ENCODE measurements at regions not wholly inside any gene's neighbourhood (a gene's known extent, or its start where the extent isn't known, plus 50 kb on each side); places are given as distances from the start of the nearest gene placed in this dataset.
"Not testable (repeated sequence)": the region's sequence is repeated elsewhere in the genome, so short reads cannot be mapped to it uniquely, and the experiment has no call there.

DNA sequence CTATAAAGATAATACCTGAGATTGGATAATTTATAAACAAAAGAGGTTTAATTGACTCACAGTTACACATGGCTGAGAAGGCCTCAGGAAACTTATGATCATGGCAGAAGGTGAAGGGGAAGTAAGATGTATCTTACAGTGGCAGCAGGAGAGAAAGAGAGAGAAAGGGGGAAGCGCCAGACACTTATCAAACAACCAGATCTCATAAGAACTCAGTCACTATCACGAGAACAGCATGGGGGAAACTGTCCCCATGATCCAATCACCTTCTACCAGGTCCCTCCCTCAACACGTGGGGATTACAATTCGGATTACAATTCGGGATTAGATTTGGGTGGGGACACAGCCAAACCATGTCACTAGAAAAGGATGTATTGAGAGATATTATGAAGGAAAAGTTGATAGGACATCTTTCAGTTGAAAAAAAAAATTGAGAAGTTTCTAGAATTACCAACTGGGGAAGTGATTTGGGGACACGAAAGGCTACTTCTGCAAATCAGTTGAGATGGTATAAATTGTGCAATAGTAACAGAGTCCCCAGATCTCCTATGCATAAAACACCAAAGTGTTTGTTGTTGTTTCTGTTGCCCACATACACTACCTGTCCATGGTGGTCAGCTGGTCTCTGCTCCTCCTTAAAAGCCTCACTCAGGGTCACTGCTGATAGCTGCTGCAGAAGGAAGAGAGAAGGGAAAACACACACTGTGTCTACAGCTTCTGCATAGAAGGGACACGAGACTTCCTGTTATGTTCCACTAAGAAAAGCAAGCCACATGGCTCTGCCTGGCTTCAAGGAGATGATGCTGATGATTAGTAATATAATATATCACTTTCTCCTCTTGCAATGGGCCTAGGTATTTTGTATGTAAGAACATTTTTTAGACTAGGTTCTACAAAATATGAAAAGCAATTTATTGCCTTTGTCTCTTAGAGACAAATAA lies 465.5 kb downstream of the PDZRN4 start:
- no peak for DNase-seq

DNA sequence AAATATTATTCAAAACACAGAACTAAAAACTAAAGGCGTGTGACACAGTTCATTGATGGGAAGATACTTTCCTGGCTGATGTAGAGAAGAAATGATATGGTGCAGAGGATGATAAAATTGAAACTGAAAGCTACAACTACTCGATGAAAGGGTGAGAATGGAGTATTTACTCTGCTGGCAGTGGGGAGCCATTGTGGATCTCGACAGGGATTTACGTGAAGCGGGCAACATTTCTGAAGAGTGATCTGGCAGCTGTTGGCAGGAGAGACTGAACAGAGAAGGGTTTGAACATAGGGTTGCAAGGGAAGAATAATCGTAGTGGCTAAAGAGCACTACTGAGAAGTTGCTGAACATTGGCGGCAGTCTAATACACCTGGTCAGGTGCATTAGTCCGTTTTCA lies 464.9 kb downstream of the PDZRN4 start:
- DNase-seq = no peak

DNA sequence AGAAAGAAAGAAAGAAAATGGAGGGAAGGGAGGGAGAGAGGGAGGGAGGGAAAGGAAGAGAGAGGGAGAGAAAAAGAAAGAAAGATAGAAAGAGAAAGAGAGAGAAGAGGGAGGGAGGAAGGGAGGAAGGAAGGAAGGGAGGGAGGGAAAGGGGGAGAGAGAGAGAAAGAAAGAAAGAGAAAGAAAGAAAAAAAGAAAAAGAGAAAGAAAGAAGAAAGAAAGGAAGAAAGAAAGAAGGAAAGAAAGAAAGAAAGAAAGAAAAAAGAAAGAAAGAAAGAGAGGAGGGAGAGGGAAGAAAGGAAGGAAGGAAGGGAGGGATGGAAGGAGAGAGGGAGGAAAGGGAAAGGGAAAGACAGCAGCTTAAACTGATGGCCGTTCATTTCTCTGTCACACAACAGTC lies 457.5 kb downstream of the PDZRN4 start:
- DNase-seq = no peak

GRCh38 chr12:41642808-41643207 lies 454.7 kb downstream of the PDZRN4 start:
- DNase-seq = not testable (repeated sequence)

- no peak for DNase-seq
Observed at GRCh38 chr12:41636653-41637052, 448.5 kb downstream of the PDZRN4 start.

DNA sequence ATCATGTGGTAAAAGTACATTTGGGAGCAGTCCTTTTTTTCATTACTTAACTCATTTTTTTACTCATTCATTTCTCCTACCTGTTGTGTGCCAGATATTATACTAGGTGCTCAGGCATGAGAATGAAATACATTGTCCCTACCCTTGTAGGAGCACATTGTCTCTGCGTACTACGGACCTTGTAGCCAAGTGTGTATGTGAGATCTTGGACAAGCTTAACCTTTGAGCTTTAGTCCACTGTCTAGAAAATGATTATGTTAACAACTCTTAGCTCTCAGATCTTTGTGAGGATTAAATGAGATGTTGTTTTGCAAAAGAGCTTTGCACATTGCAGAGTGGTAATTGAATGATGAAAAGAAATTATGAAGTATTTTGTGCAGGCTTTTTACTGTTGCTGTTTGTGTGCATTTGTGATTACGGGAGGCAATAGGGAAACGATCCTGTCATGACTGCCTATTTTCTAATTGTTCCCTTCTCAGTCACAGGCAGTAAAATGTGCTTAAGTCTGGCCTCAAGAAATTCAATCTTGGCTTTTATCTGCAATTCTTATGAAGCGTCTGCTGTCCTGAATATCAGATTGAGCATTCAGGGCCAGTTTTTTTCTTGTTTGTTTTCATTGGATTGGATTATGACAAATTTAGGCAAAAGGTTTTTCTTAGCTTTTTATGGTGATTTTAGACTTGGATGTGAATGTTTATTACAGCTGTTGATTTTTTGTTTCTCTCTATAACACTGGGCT lies 447.7 kb downstream of the PDZRN4 start:
- no peak for DNase-seq

GRCh38 chr12:41634091-41634490 lies 446.0 kb downstream of the PDZRN4 start:
- no peak for DNase-seq

GRCh38 chr12:41629611-41630010 lies 441.5 kb downstream of the PDZRN4 start:
- no peak for DNase-seq

DNA sequence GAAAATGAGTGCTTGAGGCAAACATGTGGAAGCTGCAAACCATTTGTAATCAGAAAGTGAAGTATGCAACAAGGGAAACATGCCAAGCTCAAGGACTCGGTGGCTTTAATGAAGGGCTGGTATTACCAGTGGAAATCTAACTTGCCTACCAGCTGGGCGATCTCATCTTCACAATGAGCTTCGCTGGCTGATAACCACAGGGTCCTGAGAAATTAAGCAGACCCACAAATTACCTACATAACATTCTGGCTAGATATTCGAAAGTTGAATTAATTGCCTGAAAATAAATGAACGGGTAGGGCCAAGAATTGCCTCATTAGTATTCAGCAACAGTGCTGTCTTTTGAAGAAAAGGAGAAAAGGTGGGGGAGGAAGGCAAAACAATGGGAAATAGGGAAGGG lies 439.4 kb downstream of the PDZRN4 start:
- DNase-seq = no peak

GRCh38 chr12:41624571-41624970 lies 436.5 kb downstream of the PDZRN4 start:
- DNase-seq = no peak

Measured in NCI-H2081 treated with DMSO at 0.1 percent for 48 hours (cell line).